Islet of Langerhans (tissue), 1 donor: ENCODE measurements at regions not wholly inside any gene's neighbourhood (a gene's known extent, or its start where the extent isn't known, plus 50 kb on each side); places are given as distances from the start of the nearest gene placed in this dataset.

Source experiments
- FAIRE-seq: peaks from one replicate; lab custom pipeline; 2011; peaks lifted over from hg19 to GRCh38; lab: Jason Lieb, UNC

- no peak for FAIRE-seq
These were observed 1063.2 kb upstream of the TENM4 start for GRCh38 chr11:80503990-80504389.

GRCh38 chr11:80502511-80502910 is 1061.7 kb upstream of the TENM4 start:
- no peak for FAIRE-seq

- no peak for FAIRE-seq
These were observed 1054.3 kb upstream of the TENM4 start for GRCh38 chr11:80495116-80495515.

- no peak for FAIRE-seq
These were observed 1047.1 kb upstream of the TENM4 start for GRCh38 chr11:80487952-80488351.

- no peak for FAIRE-seq
These were observed 1045.8 kb upstream of the TENM4 start for GRCh38 chr11:80486678-80487077.

- FAIRE-seq = no peak
These were observed 1036.3 kb upstream of the TENM4 start for GRCh38 chr11:80477178-80477577.

- no peak for FAIRE-seq
These were observed 1032.7 kb upstream of the TENM4 start for GRCh38 chr11:80473562-80473961.

- FAIRE-seq = no peak
These were observed 1029.0 kb upstream of the TENM4 start for GRCh38 chr11:80469871-80470270.

- no peak for FAIRE-seq
These were observed 1025.7 kb upstream of the TENM4 start for GRCh38 chr11:80466570-80466969.

GRCh38 chr11:80462211-80462610 is 1021.4 kb upstream of the TENM4 start:
- no peak for FAIRE-seq

GRCh38 chr11:80458376-80458775 is 1017.5 kb upstream of the TENM4 start:
- FAIRE-seq = no peak

- FAIRE-seq = no peak
These were observed 1017.0 kb upstream of the TENM4 start for GRCh38 chr11:80457823-80458222.

- FAIRE-seq = no peak
These were observed 1015.0 kb upstream of the TENM4 start for GRCh38 chr11:80455818-80456217.

- no peak for FAIRE-seq
These were observed 1010.3 kb upstream of the TENM4 start for GRCh38 chr11:80451105-80451504.

GRCh38 chr11:80448709-80449108 is 1007.9 kb upstream of the TENM4 start:
- no peak for FAIRE-seq

- FAIRE-seq = no peak
These were observed 1002.3 kb upstream of the TENM4 start for GRCh38 chr11:80443177-80443576.

- no peak for FAIRE-seq
These were observed 1001.0 kb upstream of the TENM4 start for GRCh38 chr11:80441821-80442220.

GRCh38 chr11:80440835-80441234 is 1000.0 kb upstream of the TENM4 start:
- no peak for FAIRE-seq

GRCh38 chr11:80436547-80436946 is 995.7 kb upstream of the TENM4 start:
- FAIRE-seq = no peak

GRCh38 chr11:80435345-80435744 is 994.5 kb upstream of the TENM4 start:
- FAIRE-seq = no peak

- FAIRE-seq = no peak
These were observed 991.2 kb upstream of the TENM4 start for GRCh38 chr11:80432057-80432456.

GRCh38 chr11:80424012-80424695 is 983.3 kb upstream of the TENM4 start:
- FAIRE-seq = no peak

GRCh38 chr11:80420374-80420773 is 979.5 kb upstream of the TENM4 start:
- no peak for FAIRE-seq

GRCh38 chr11:80417681-80418080 is 976.9 kb upstream of the TENM4 start:
- no peak for FAIRE-seq

GRCh38 chr11:80415580-80415979 is 974.8 kb upstream of the TENM4 start:
- no peak for FAIRE-seq
